WTC11 (cell line): ENCODE measurements at regions not wholly inside any gene's neighbourhood (a gene's known extent, or its start where the extent isn't known, plus 50 kb on each side); places are given as distances from the start of the nearest gene placed in this dataset.

Experiments used
- ATAC-seq: fragments of 200-7000 bp; cut with Tn5 transposase; 2 replicates; pipeline ENCODE4 v1.10.0; 2021; ENCODE audit warnings: mild to moderate bottlenecking, moderate library complexity
- CTCF ChIA-PET: fragments of 300-600 bp; sonication (Branson Sonifier 250); formaldehyde crosslinking; loops from one replicate; lab custom pipeline; 2021; ENCODE audit warnings: antibody characterized with exemption; lab: Charles Lee
- POLR2A ChIA-PET: fragments of 350-600 bp; sonication (Branson Sonifier 250); formaldehyde crosslinking; loops from one replicate; lab custom pipeline; 2021; ENCODE audit warnings: antibody characterized with exemption; lab: Charles Lee
- DNase-seq: peaks from one replicate; pipeline ENCODE4 v3.0.0; 2021; ENCODE audit warnings: low spot score
- H3K27ac Mint-ChIP-seq: 2 replicates; pipeline ENCODE4 v1.8.0; 2021; ENCODE audit warnings: mixed read lengths
- H3K27me3 Mint-ChIP-seq: 2 replicates; pipeline ENCODE4 v1.8.0; 2021; ENCODE audit warnings: low read depth, mild to moderate bottlenecking, moderate library complexity, mixed read lengths
- H3K36me3 Mint-ChIP-seq: 2 replicates; pipeline ENCODE4 v1.8.0; 2021; ENCODE audit warnings: mixed read lengths
- H3K4me1 Mint-ChIP-seq: 2 replicates; pipeline ENCODE4 v1.8.0; 2022; ENCODE audit warnings: mixed read lengths
- H3K4me3 Mint-ChIP-seq: 2 replicates; pipeline ENCODE4 v1.8.0; 2021; ENCODE audit warnings: mild to moderate bottlenecking, moderate library complexity, mixed read lengths
- H3K9me3 Mint-ChIP-seq: 2 replicates; pipeline ENCODE4 v1.8.0; 2021; ENCODE audit warnings: mixed read lengths
- AFF4 ChIP-seq: sonication (generic); formaldehyde crosslinking; IDR thresholded peaks from 2 replicates; pipeline ENCODE4 v1.8.1; 2023; ENCODE audit warnings: mild to moderate bottlenecking, missing genetic modification reagents, borderline replicate concordance
- ARID4B ChIP-seq: sonication (generic); formaldehyde crosslinking; IDR thresholded peaks from 2 replicates; pipeline ENCODE4 v1.8.0; 2023; ENCODE audit warnings: missing genetic modification reagents, mild to moderate bottlenecking, borderline replicate concordance
- CREM ChIP-seq: sonication (generic); formaldehyde crosslinking; IDR thresholded peaks from 2 replicates; pipeline ENCODE4 v1.8.1; 2022; ENCODE audit warnings: mild to moderate bottlenecking, missing genetic modification reagents, moderate library complexity
- E2F4 ChIP-seq: sonication (generic); formaldehyde crosslinking; IDR thresholded peaks from 2 replicates; pipeline ENCODE4 v1.8.1; 2022; ENCODE audit warnings: low read depth, mild to moderate bottlenecking, moderate library complexity, missing genetic modification reagents, borderline replicate concordance
- FOXJ3 ChIP-seq: sonication (generic); formaldehyde crosslinking; IDR thresholded peaks from 2 replicates; pipeline ENCODE4 v1.9.0; 2021; ENCODE audit warnings: missing genetic modification reagents, mild to moderate bottlenecking, borderline replicate concordance
- FOXK1 ChIP-seq: sonication (generic); formaldehyde crosslinking; IDR thresholded peaks from 2 replicates; pipeline ENCODE4 v1.8.0; 2022; ENCODE audit warnings: mild to moderate bottlenecking, moderate library complexity, missing genetic modification reagents
- GRHL2 ChIP-seq: fragments of 250-450 bp; sonication (Bioruptor Pico); IDR thresholded peaks from 2 replicates; pipeline ENCODE4 v1.8.0; 2022; ENCODE audit warnings: mild to moderate bottlenecking, moderate library complexity; ENCODE audit not compliant: insufficient replicate concordance, severe bottlenecking
- KAT7 ChIP-seq: sonication (generic); formaldehyde crosslinking; IDR thresholded peaks from 2 replicates; pipeline ENCODE4 v1.8.1; 2023; ENCODE audit warnings: missing genetic modification reagents, mild to moderate bottlenecking, borderline replicate concordance
- MXD4 ChIP-seq: fragments of 250-450 bp; sonication (Bioruptor Pico); IDR thresholded peaks from 2 replicates; pipeline ENCODE4 v1.8.0; 2021; ENCODE audit warnings: mild to moderate bottlenecking, moderate library complexity, borderline replicate concordance
- PREB ChIP-seq: sonication (generic); formaldehyde crosslinking; IDR thresholded peaks from 2 replicates; pipeline ENCODE4 v1.8.1; 2022; ENCODE audit warnings: mild to moderate bottlenecking, missing genetic modification reagents, moderate library complexity, borderline replicate concordance
- ZNF219 ChIP-seq: sonication (generic); formaldehyde crosslinking; IDR thresholded peaks from 2 replicates; pipeline ENCODE4 v1.8.0; 2023; ENCODE audit warnings: missing genetic modification reagents, mild to moderate bottlenecking, borderline replicate concordance
- ZNF263 ChIP-seq: sonication (generic); formaldehyde crosslinking; IDR thresholded peaks from 2 replicates; pipeline ENCODE4 v1.8.1; 2022; ENCODE audit warnings: low read depth, mild to moderate bottlenecking, moderate library complexity, missing genetic modification reagents
- ZNF317 ChIP-seq: sonication (generic); formaldehyde crosslinking; IDR thresholded peaks from 2 replicates; pipeline ENCODE4 v1.8.1; 2023; ENCODE audit warnings: low read depth, mild to moderate bottlenecking, moderate library complexity, missing genetic modification reagents, borderline replicate concordance
- ZNF423 ChIP-seq: fragments of 250-450 bp; sonication (Bioruptor Pico); IDR thresholded peaks from 2 replicates; pipeline ENCODE4 v2.1.2; 2022; ENCODE audit warnings: mild to moderate bottlenecking, moderate library complexity
- ZNF425 ChIP-seq: fragments of 250-450 bp; sonication (Bioruptor Pico); conservative IDR thresholded peaks from 2 replicates; pipeline ENCODE4 v1.9.0; 2021; ENCODE audit warnings: mild to moderate bottlenecking
- ZSCAN18 ChIP-seq: fragments of 250-450 bp; sonication (Bioruptor Pico); IDR thresholded peaks from 2 replicates; pipeline ENCODE4 v2.1.2; 2022; ENCODE audit warnings: mild to moderate bottlenecking, moderate library complexity
- TF ChIP-seq, protein P1 (sequence below): fragments of 250-450 bp; sonication (Bioruptor Pico); IDR thresholded peaks from 2 replicates; pipeline ENCODE4 v1.9.0; 2021; ENCODE audit warnings: mild to moderate bottlenecking
- TF ChIP-seq, protein P2 (sequence below): sonication (generic); formaldehyde crosslinking; IDR thresholded peaks from 2 replicates; pipeline ENCODE4 v1.8.1; 2023; ENCODE audit warnings: mild to moderate bottlenecking, missing genetic modification reagents

- H3K9me3 Mint-ChIP-seq = no peaks in the 10 kb centered on the region
- no peak overlapping the region for H3K27ac Mint-ChIP-seq
- H3K4me1 Mint-ChIP-seq = peaks cover 15% of the 10 kb centered on the region
- H3K27me3 Mint-ChIP-seq = no peaks in the 10 kb centered on the region
- DNase-seq (no peak), ATAC-seq (no peak)
- CTCF ChIA-PET = no interaction called here
- TF ChIP-seq ZSCAN18 (no peak), PREB (no peak), ARID4B (CRISPR knock-in tag) (no peak), MXD4 (no peak), ZNF317 (CRISPR knock-in tag) (no peak), E2F4 (CRISPR knock-in tag) (no peak), ZNF219 (no peak), ZNF423 (CRISPR knock-in tag) (no peak)
- TF ChIP-seq, protein P1, sequence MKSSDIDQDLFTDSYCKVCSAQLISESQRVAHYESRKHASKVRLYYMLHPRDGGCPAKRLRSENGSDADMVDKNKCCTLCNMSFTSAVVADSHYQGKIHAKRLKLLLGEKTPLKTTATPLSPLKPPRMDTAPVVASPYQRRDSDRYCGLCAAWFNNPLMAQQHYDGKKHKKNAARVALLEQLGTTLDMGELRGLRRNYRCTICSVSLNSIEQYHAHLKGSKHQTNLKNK (CRISPR knock-in tag) = no peak
- TF ChIP-seq, all 79 proteins: peak for 0
- POLR2A ChIA-PET = no interaction called here
- Mint-ChIP-seq H3K36me3 (no peaks in the 10 kb centered on the region), H3K4me3 (no peak overlapping the region)
Measured at GRCh38 chr6:92271091-92271490, 1148.3 kb downstream of the EPHA7 start.

- Mint-ChIP-seq H3K27ac (no peak overlapping the region), H3K9me3 (no peaks in the 10 kb centered on the region), H3K27me3 (no peaks in the 10 kb centered on the region), H3K4me3 (no peak overlapping the region), H3K36me3 (no peaks in the 10 kb centered on the region), H3K4me1 (peaks cover 15% of the 10 kb centered on the region)
- DNase-seq = no peak
- ATAC-seq = no peak
- ChIA-PET POLR2A (no interaction called here), CTCF (no interaction called here)
- no peak for TF ChIP-seq KAT7
- no peak for TF ChIP-seq ZNF425
- no peak for TF ChIP-seq GRHL2 (CRISPR knock-in tag)
- TF ChIP-seq MXD4 = no peak
- TF ChIP-seq CREM (CRISPR knock-in tag) = no peak
- no peak for TF ChIP-seq FOXK1 (CRISPR knock-in tag)
- no peak for TF ChIP-seq ZNF263 (CRISPR knock-in tag)
- TF ChIP-seq, protein P2, sequence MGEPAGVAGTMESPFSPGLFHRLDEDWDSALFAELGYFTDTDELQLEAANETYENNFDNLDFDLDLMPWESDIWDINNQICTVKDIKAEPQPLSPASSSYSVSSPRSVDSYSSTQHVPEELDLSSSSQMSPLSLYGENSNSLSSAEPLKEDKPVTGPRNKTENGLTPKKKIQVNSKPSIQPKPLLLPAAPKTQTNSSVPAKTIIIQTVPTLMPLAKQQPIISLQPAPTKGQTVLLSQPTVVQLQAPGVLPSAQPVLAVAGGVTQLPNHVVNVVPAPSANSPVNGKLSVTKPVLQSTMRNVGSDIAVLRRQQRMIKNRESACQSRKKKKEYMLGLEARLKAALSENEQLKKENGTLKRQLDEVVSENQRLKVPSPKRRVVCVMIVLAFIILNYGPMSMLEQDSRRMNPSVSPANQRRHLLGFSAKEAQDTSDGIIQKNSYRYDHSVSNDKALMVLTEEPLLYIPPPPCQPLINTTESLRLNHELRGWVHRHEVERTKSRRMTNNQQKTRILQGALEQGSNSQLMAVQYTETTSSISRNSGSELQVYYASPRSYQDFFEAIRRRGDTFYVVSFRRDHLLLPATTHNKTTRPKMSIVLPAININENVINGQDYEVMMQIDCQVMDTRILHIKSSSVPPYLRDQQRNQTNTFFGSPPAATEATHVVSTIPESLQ (CRISPR knock-in tag) = no peak
- TF ChIP-seq AFF4 (CRISPR knock-in tag) = no peak
- no peak for TF ChIP-seq FOXJ3
Measured at GRCh38 chr6:92270365-92270764, 1149.0 kb downstream of the EPHA7 start.
